OCI-LY1 (cell line): ENCODE measurements at regions not wholly inside any gene's neighbourhood (a gene's known extent, or its start where the extent isn't known, plus 50 kb on each side); places are given as distances from the start of the nearest gene placed in this dataset.

Source experiments
- H2AFZ ChIP-seq: fragments of 200-600 bp; sonication (generic), shearing (Covaris generic); 2 replicates; pipeline ENCODE4 v1.6.0; 2014; ENCODE audit warnings: antibody characterized with exemption, mild to moderate bottlenecking, low read length
- H3F3A ChIP-seq: fragments of 200-600 bp; sonication (generic), shearing (Covaris generic); 2 replicates; pipeline ENCODE4 v1.6.0; 2014; ENCODE audit warnings: mild to moderate bottlenecking, antibody characterized with exemption, low read length, moderate library complexity; ENCODE audit not compliant: insufficient read depth
- H3K27ac ChIP-seq: fragments of 200-600 bp; sonication (generic); 2 replicates; pipeline ENCODE4 v1.5.1; 2014; ENCODE audit warnings: low read length, mixed run types, mild to moderate bottlenecking, low read depth; ENCODE audit not compliant: poor library complexity, severe bottlenecking
- H3K27me3 ChIP-seq: fragments of 200-600 bp; sonication (generic); 2 replicates; pipeline ENCODE4 v1.6.0; 2014; ENCODE audit warnings: antibody characterized with exemption, mild to moderate bottlenecking, low read length, moderate library complexity; ENCODE audit not compliant: insufficient read depth
- H3K36me3 ChIP-seq: fragments of 200-600 bp; sonication (generic); 2 replicates; pipeline ENCODE4 v1.6.1; 2014; ENCODE audit warnings: mild to moderate bottlenecking, antibody characterized with exemption, low read length, moderate library complexity, mixed read lengths; ENCODE audit not compliant: insufficient read depth
- H3K4me1 ChIP-seq: fragments of 200-600 bp; sonication (generic); 2 replicates; pipeline ENCODE4 v1.5.1; 2014; ENCODE audit warnings: mild to moderate bottlenecking, low read length, moderate library complexity; ENCODE audit not compliant: insufficient read depth, severe bottlenecking
- H3K4me2 ChIP-seq: fragments of 200-600 bp; sonication (generic), shearing (Covaris generic); 2 replicates; pipeline ENCODE4 v1.6.1; 2014; ENCODE audit warnings: low read length
- H3K4me3 ChIP-seq: fragments of 200-600 bp; sonication (generic); 2 replicates; pipeline ENCODE4 v1.5.1; 2014; ENCODE audit warnings: low read length, low read depth, mild to moderate bottlenecking, mixed read lengths; ENCODE audit not compliant: poor library complexity, severe bottlenecking
- H3K79me2 ChIP-seq: fragments of 200-600 bp; shearing (Covaris generic); 2 replicates; pipeline ENCODE4 v1.6.1; 2016; ENCODE audit warnings: mixed run types, low read length, mixed read lengths; ENCODE audit not compliant: insufficient read depth
- H3K9ac ChIP-seq: fragments of 200-600 bp; sonication (generic), shearing (Covaris generic); 2 replicates; pipeline ENCODE4 v1.6.1; 2014; ENCODE audit warnings: mild to moderate bottlenecking, low read length, mixed read lengths
- H3K9me2 ChIP-seq: fragments of 200-600 bp; sonication (generic), shearing (Covaris generic); 2 replicates; pipeline ENCODE4 v1.6.1; 2014; ENCODE audit warnings: low read depth, mild to moderate bottlenecking, low read length, mixed read lengths
- H3K9me3 ChIP-seq: fragments of 200-600 bp; shearing (Covaris generic); 2 replicates; pipeline ENCODE4 v1.6.1; 2014; ENCODE audit warnings: low read length, mixed read lengths
- H4K20me1 ChIP-seq: fragments of 200-600 bp; sonication (generic), shearing (Covaris generic); 2 replicates; pipeline ENCODE4 v1.6.0; 2016; ENCODE audit warnings: mild to moderate bottlenecking, low read length; ENCODE audit not compliant: insufficient read depth
- CTCF ChIP-seq: fragments of 200-600 bp; sonication (generic), shearing (Covaris generic); IDR thresholded peaks from 2 replicates; pipeline ENCODE4 v1.5.1; 2017; ENCODE audit warnings: mild to moderate bottlenecking, antibody characterized with exemption, low read length, moderate library complexity, mixed read lengths
- EZH2 ChIP-seq: fragments of 200-600 bp; sonication (generic), shearing (Covaris generic); IDR thresholded peaks from 2 replicates; pipeline ENCODE4 v1.8.0; 2017; ENCODE audit warnings: borderline replicate concordance, mixed run types, mild to moderate bottlenecking, antibody characterized with exemption, low read length, moderate library complexity, mixed read lengths

- no peak for TF ChIP-seq EZH2
- TF ChIP-seq CTCF: no peak
- no peak overlapping the region for H3K4me2 ChIP-seq
- H3K27me3 ChIP-seq: peaks cover 4% of the 10 kb centered on the region; the same call in 1 of the 2 replicates
- no peaks in the 10 kb centered on the region; the same call in 1 of the 2 replicates for H3K36me3 ChIP-seq
- no peak overlapping the region for H3K9ac ChIP-seq
- no peaks in the 10 kb centered on the region for H3K9me2 ChIP-seq
- H3F3A ChIP-seq: no peaks in the 10 kb centered on the region
- no peak overlapping the region for H3K27ac ChIP-seq
- no peaks in the 10 kb centered on the region for H3K9me3 ChIP-seq
- no peaks in the 10 kb centered on the region for H4K20me1 ChIP-seq
- H3K4me1 ChIP-seq: peaks cover 3% of the 10 kb centered on the region
- H2AFZ ChIP-seq: no peak overlapping the region
- no peak overlapping the region for H3K4me3 ChIP-seq
- no peaks in the 10 kb centered on the region for H3K79me2 ChIP-seq
Measured at GRCh38 chr9:129451669-129452068, 169.2 kb downstream of the C9orf50 start.

GRCh38 chr9:129451089-129451656 is 169.7 kb downstream of the C9orf50 start:
- no peaks in the 10 kb centered on the region for H3K9me2 ChIP-seq
- H3K36me3 ChIP-seq: no peaks in the 10 kb centered on the region; the same call in 1 of the 2 replicates
- peaks cover 3% of the 10 kb centered on the region for H3K4me1 ChIP-seq
- H3K27ac ChIP-seq: no peak overlapping the region
- peaks cover 7% of the 10 kb centered on the region; the same call in 1 of the 2 replicates for H3K27me3 ChIP-seq
- H3F3A ChIP-seq: no peaks in the 10 kb centered on the region
- H3K9ac ChIP-seq: no peak overlapping the region
- no peak overlapping the region for H2AFZ ChIP-seq
- no peaks in the 10 kb centered on the region for H3K9me3 ChIP-seq
- no peak for TF ChIP-seq EZH2
- H3K4me3 ChIP-seq: no peak overlapping the region
- H3K4me2 ChIP-seq: no peak overlapping the region
- no peaks in the 10 kb centered on the region for H4K20me1 ChIP-seq
- no peaks in the 10 kb centered on the region for H3K79me2 ChIP-seq

GRCh38 chr9:129449066-129449465 is 171.8 kb downstream of the C9orf50 start:
- peaks cover 7% of the 10 kb centered on the region; the same call in 1 of the 2 replicates for H3K27me3 ChIP-seq
- TF ChIP-seq CTCF: no peak
- no peak for TF ChIP-seq EZH2
- H2AFZ ChIP-seq: no peak overlapping the region

More at GRCh38 chr9:129449066-129449465, 171.8 kb downstream of the C9orf50 start:
- Histone ChIP-seq H4K20me1 (no peaks in the 10 kb centered on the region), H3K36me3 (no peaks in the 10 kb centered on the region; the same call in 1 of the 2 replicates), H3K27ac (no peak overlapping the region), H3K4me2 (no peak overlapping the region), H3K4me3 (no peak overlapping the region), H3K9me3 (no peaks in the 10 kb centered on the region), H3F3A (no peaks in the 10 kb centered on the region), H3K79me2 (no peaks in the 10 kb centered on the region), H3K9me2 (no peaks in the 10 kb centered on the region), H3K9ac (no peak overlapping the region), H3K4me1 (peaks cover 3% of the 10 kb centered on the region)
